ENCODE measurements at regions not wholly inside any gene's neighbourhood (a gene's known extent, or its start where the extent isn't known, plus 50 kb on each side); places are given as distances from the start of the nearest gene placed in this dataset.
"Not testable (repeated sequence)": the region's sequence is repeated elsewhere in the genome, so short reads cannot be mapped to it uniquely, and the experiment has no call there.

- TF ChIP-seq, protein P1, sequence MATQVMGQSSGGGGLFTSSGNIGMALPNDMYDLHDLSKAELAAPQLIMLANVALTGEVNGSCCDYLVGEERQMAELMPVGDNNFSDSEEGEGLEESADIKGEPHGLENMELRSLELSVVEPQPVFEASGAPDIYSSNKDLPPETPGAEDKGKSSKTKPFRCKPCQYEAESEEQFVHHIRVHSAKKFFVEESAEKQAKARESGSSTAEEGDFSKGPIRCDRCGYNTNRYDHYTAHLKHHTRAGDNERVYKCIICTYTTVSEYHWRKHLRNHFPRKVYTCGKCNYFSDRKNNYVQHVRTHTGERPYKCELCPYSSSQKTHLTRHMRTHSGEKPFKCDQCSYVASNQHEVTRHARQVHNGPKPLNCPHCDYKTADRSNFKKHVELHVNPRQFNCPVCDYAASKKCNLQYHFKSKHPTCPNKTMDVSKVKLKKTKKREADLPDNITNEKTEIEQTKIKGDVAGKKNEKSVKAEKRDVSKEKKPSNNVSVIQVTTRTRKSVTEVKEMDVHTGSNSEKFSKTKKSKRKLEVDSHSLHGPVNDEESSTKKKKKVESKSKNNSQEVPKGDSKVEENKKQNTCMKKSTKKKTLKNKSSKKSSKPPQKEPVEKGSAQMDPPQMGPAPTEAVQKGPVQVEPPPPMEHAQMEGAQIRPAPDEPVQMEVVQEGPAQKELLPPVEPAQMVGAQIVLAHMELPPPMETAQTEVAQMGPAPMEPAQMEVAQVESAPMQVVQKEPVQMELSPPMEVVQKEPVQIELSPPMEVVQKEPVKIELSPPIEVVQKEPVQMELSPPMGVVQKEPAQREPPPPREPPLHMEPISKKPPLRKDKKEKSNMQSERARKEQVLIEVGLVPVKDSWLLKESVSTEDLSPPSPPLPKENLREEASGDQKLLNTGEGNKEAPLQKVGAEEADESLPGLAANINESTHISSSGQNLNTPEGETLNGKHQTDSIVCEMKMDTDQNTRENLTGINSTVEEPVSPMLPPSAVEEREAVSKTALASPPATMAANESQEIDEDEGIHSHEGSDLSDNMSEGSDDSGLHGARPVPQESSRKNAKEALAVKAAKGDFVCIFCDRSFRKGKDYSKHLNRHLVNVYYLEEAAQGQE (IDR thresholded peaks at IDR 0.05; ENCODE audit: unreplicated experiment), result no peak
- TF ChIP-seq CTCF (conservative IDR thresholded peaks at IDR 0.05; ENCODE audit: low read depth in 2 of 2), result no peak
- no peak for TF ChIP-seq CREB1 (CRISPR knock-in tag; IDR thresholded peaks at IDR 0.05; ENCODE audit: low read depth)
These were observed 240.8 kb downstream of the NPR3 start (continued) for GRCh38 chr5:32951878-32952277.

DNA sequence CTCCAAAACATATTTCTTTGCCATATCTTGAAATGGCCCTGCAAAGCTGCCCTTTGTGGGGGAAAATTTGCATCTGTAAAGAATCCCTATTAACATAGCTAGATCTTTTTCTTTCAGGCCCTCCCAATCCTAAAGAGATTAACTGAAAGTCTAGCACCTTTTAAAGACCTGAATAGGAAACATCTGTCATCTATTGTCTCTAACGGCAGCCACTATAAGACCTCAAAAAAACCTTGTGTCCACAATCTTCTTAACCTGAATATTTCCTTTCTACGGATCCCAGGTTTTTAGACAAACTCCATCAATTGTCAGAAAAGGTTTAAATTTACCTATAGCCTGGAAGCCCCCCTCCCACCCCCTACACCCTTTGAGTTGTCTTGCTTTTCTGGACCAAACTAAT, 241.3 kb downstream of the NPR3 start:
- H2AFZ ChIP-seq; H3K27me3 ChIP-seq (ENCODE audit: insufficient read depth); H3K27me3 Mint-ChIP-seq (ENCODE audit: insufficient read depth, low read depth, poor library complexity); H3K4me3 ChIP-seq; H3K9me2 ChIP-seq (ENCODE audit: insufficient read depth); H3F3A ChIP-seq (replicated peaks; ENCODE audit: low read depth); H3K36me3 ChIP-seq (ENCODE audit: insufficient read depth); H3K36me3 Mint-ChIP-seq (ENCODE audit: low read depth); ATAC-seq; H3K9me3 Mint-ChIP-seq; H3K79me2 ChIP-seq (replicated peaks; ENCODE audit: insufficient read depth); H4K20me1 ChIP-seq (replicated peaks; ENCODE audit: insufficient read depth); H3K4me3 Mint-ChIP-seq: not testable (repeated sequence)
- Mint-ChIP-seq H3K4me1 (peaks cover 14% of the 10 kb centered on the region), H3K27ac (peak overlapping the region; percentile 92; the same call in 1 of the 2 replicates)
- peak overlapping the region; percentile 85 for H3K27ac ChIP-seq (ENCODE audit: low read depth)
- peak overlapping the region; percentile 56 for H3K4me2 ChIP-seq
- peak; percentile 11 for DNase-seq (ENCODE audit: low spot score)
- peak; percentile 40 for TF ChIP-seq NANOG (IDR thresholded peaks at IDR 0.05; ENCODE audit: borderline replicate concordance)
- peaks cover 24% of the 10 kb centered on the region for H3K4me1 ChIP-seq (ENCODE audit: insufficient read depth)

DNA sequence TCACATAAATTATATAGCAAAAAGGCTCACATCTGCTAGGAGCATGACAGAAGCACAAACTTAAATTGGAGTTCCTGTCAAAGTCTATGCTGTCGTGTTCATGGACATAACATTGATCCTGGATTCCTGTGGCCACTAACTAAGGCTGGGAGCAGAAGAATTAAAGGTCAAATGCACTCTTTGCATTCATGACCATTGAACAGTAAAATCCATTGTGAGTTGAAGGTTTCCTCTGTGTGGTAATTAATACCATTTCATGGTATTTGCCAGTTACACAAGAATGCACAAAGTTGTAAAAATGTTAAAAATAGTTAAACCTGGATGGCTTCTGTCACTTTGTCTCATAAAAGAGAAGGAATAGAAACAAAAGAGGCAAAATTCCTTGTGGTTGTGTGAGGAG, 242.6 kb downstream of the NPR3 start:
- no peaks in the 10 kb centered on the region for H3K27me3 Mint-ChIP-seq (ENCODE audit: insufficient read depth, low read depth, poor library complexity)
- H3K9me3 Mint-ChIP-seq, result peaks cover 8% of the 10 kb centered on the region; the same call in 2 of the 3 replicates
- peaks cover 4% of the 10 kb centered on the region for H3K9me2 ChIP-seq (ENCODE audit: insufficient read depth)
- no peak overlapping the region; the same call in 1 of the 2 replicates for H3K27ac Mint-ChIP-seq
- no peaks in the 10 kb centered on the region for H3K27me3 ChIP-seq (ENCODE audit: insufficient read depth)
- H3K4me2 ChIP-seq, result peak overlapping the region; percentile 56
- H3K4me3 ChIP-seq, result no peak overlapping the region
- H2AFZ ChIP-seq, result peak overlapping the region; percentile 60; the same call in 1 of the 2 replicates
- H3K4me3 Mint-ChIP-seq, result no peak overlapping the region
- DNase-seq (ENCODE audit: low spot score), result no peak
- H4K20me1 ChIP-seq (replicated peaks; ENCODE audit: insufficient read depth), result no peaks in the 10 kb centered on the region
- H3F3A ChIP-seq (replicated peaks; ENCODE audit: low read depth), result no peaks in the 10 kb centered on the region
- no peak overlapping the region; the same call in 1 of the 2 replicates for H3K27ac ChIP-seq (ENCODE audit: low read depth)
- peaks cover 6% of the 10 kb centered on the region; the same call in 2 of the 3 replicates for H3K36me3 Mint-ChIP-seq (ENCODE audit: low read depth)
- no peaks in the 10 kb centered on the region for H3K36me3 ChIP-seq (ENCODE audit: insufficient read depth)
- H3K79me2 ChIP-seq (replicated peaks; ENCODE audit: insufficient read depth), result no peaks in the 10 kb centered on the region
- no peak for ATAC-seq
- peaks cover 24% of the 10 kb centered on the region for H3K4me1 ChIP-seq (ENCODE audit: insufficient read depth)
- peaks cover 14% of the 10 kb centered on the region for H3K4me1 Mint-ChIP-seq
- TF ChIP-seq JUNB (IDR thresholded peaks at IDR 0.05; ENCODE audit: unreplicated experiment) (no peak), NANOG (IDR thresholded peaks at IDR 0.05; ENCODE audit: borderline replicate concordance) (no peak), ETS1 (IDR thresholded peaks at IDR 0.05) (no peak), ZNF331 (CRISPR knock-in tag; IDR thresholded peaks at IDR 0.05; ENCODE audit: low read depth) (no peak), STAT1 (IDR thresholded peaks at IDR 0.05; ENCODE audit: unreplicated experiment) (no peak), CREB1 (CRISPR knock-in tag; IDR thresholded peaks at IDR 0.05; ENCODE audit: low read depth) (no peak), ZNF114 (CRISPR knock-in tag; IDR thresholded peaks at IDR 0.05) (no peak), EZH2 (IDR thresholded peaks at IDR 0.05; ENCODE audit: low read depth, unreplicated experiment) (no peak), EZH2phosphoT487 (IDR thresholded peaks at IDR 0.05; ENCODE audit: unreplicated experiment) (no peak)

All from GM23338 (cell line).